GM12878 (cell line): ENCODE measurements at regions not wholly inside any gene's neighbourhood (a gene's known extent, or its start where the extent isn't known, plus 50 kb on each side); places are given as distances from the start of the nearest gene placed in this dataset.

ENCODE experiments used
- ATAC-seq: fragments of 200-7000 bp; cut with Tn5 transposase; 3 replicates; pipeline ENCODE4 v1.9.1; 2020; ENCODE audit warnings: mild to moderate bottlenecking, moderate library complexity
- BruUV-seq: library from RNA; stranded (reverse); fragments of 400-500 nt; replicated peaks from 2 replicates; lab custom pipeline; 2021; lab: Mats Ljungman, UMichigan
- CTCF ChIA-PET: fragments of 300-600 bp; sonication (Branson Sonifier 250); formaldehyde crosslinking; extraction: SDS; loops from one replicate; lab custom pipeline; 2021; ENCODE audit warnings: inconsistent platforms; lab: Yijun Ruan, JAX
- POLR2A ChIA-PET: fragments of 350-600 bp; formaldehyde crosslinking; extraction: SDS; loops from one replicate; lab custom pipeline; 2021; ENCODE audit warnings: inconsistent platforms; lab: Charles Lee
- RAD21 ChIA-PET: fragments of 300-600 bp; sonication (Branson Sonifier 250); formaldehyde crosslinking; loops from one replicate; lab custom pipeline; 2023; ENCODE audit warnings: antibody characterized with exemption; ENCODE audit not compliant: unreplicated experiment; lab: Charles Lee
- SMC1A ChIA-PET: fragments of 300-600 bp; sonication (Branson Sonifier 250); formaldehyde crosslinking; loops from one replicate; lab custom pipeline; 2023; ENCODE audit not compliant: unreplicated experiment, uncharacterized antibody; lab: Charles Lee
- DNase-seq: peaks from one replicate; pipeline ENCODE4 v3.0.0-alpha.2; 2011; ENCODE audit warnings: low read depth, low spot score
- FAIRE-seq: peaks from 3 replicates; lab custom pipeline; 2011; peaks lifted over from hg19 to GRCh38; lab: Jason Lieb, UNC
- H2AFZ ChIP-seq: 2 replicates; pipeline ENCODE4 v1.6.0; 2011; ENCODE audit warnings: low read depth, low read length, control low read depth; ENCODE audit not compliant: control insufficient read depth
- H3K27ac ChIP-seq: 2 replicates; pipeline ENCODE4 v1.5.1; 2011; ENCODE audit warnings: control low read depth; ENCODE audit not compliant: control insufficient read depth, insufficient read depth
- H3K27me3 ChIP-seq, 2 experiments: replicated peaks in 1 of 2; 2 replicates each; pipeline versions ENCODE4 v1.6.0 to v1.6.1; 2011; ENCODE audit warnings: low read length in 1 of 2; ENCODE audit not compliant: control insufficient read depth in 2 of 2, insufficient read depth in 2 of 2
- H3K36me3 ChIP-seq, 2 experiments: 2 replicates each; pipeline ENCODE4 v1.5.1; 2011; ENCODE audit warnings: low read length in 1 of 2; ENCODE audit not compliant: control insufficient read depth in 2 of 2, insufficient read depth in 2 of 2
- H3K4me1 ChIP-seq: 2 replicates; pipeline ENCODE4 v1.6.1; 2011; ENCODE audit warnings: mild to moderate bottlenecking, low read length, moderate library complexity, mixed read lengths; ENCODE audit not compliant: control insufficient read depth, insufficient read depth
- H3K4me2 ChIP-seq: 2 replicates; pipeline ENCODE4 v1.6.0; 2011; ENCODE audit warnings: control low read depth; ENCODE audit not compliant: control insufficient read depth, insufficient read depth
- H3K4me3 ChIP-seq: fragments of 200-600 bp; sonication (generic); 2 replicates; pipeline ENCODE4 v1.5.1; 2016
- H3K79me2 ChIP-seq: 2 replicates; pipeline ENCODE4 v1.6.0; 2011; ENCODE audit warnings: low read length; ENCODE audit not compliant: control insufficient read depth, insufficient read depth
- H3K9ac ChIP-seq: 2 replicates; pipeline ENCODE4 v1.8.0; 2011; ENCODE audit warnings: low read length, control low read depth, mixed read lengths; ENCODE audit not compliant: control insufficient read depth, insufficient read depth
- H3K9me3 ChIP-seq: replicated peaks from 3 replicates; pipeline ENCODE4 v1.5.1; 2011; ENCODE audit warnings: mild to moderate bottlenecking, low read length; ENCODE audit not compliant: control insufficient read depth, insufficient read depth
- H4K20me1 ChIP-seq: 2 replicates; pipeline ENCODE4 v1.6.0; 2011; ENCODE audit not compliant: control insufficient read depth, insufficient read depth
- ATF2 ChIP-seq: IDR thresholded peaks from 2 replicates; pipeline ENCODE4 v1.6.1; 2012; ENCODE audit warnings: low read length, inconsistent platforms
- CBFB ChIP-seq: IDR thresholded peaks from 2 replicates; pipeline ENCODE4 v1.6.1; 2016; ENCODE audit warnings: antibody characterized with exemption, low read depth
- EED ChIP-seq: sonication (generic); IDR thresholded peaks from 2 replicates; pipeline ENCODE4 v1.6.1; 2016; ENCODE audit warnings: antibody characterized with exemption, low read depth
- HDGF ChIP-seq: fragments of 450-650 bp; IDR thresholded peaks from 2 replicates; pipeline ENCODE4 v1.6.1; 2016; ENCODE audit warnings: antibody characterized with exemption
- MEF2A ChIP-seq: IDR thresholded peaks from 2 replicates; pipeline ENCODE4 v1.6.1; 2011; ENCODE audit warnings: low read depth, mild to moderate bottlenecking, low read length, moderate library complexity; ENCODE audit not compliant: insufficient read depth
- NFXL1 ChIP-seq: fragments of 450-650 bp; IDR thresholded peaks from 2 replicates; pipeline ENCODE4 v1.6.1; 2017; ENCODE audit warnings: antibody characterized with exemption, mild to moderate bottlenecking, borderline replicate concordance
- NFYA ChIP-seq: IDR thresholded peaks from 2 replicates; pipeline ENCODE4 v1.6.1; 2011; ENCODE audit warnings: low read depth, mild to moderate bottlenecking, low read length, improper control_type of control experiment, borderline replicate concordance
- NR2C1 ChIP-seq: fragments of 450-650 bp; IDR thresholded peaks from 2 replicates; pipeline ENCODE4 v1.6.1; 2017; ENCODE audit warnings: antibody characterized with exemption, mild to moderate bottlenecking, moderate library complexity
- PKNOX1 ChIP-seq: fragments of 450-650 bp; IDR thresholded peaks from 2 replicates; pipeline ENCODE4 v1.6.1; 2016; ENCODE audit warnings: mild to moderate bottlenecking
- SMARCA5 ChIP-seq: fragments of 450-650 bp; IDR thresholded peaks from 2 replicates; pipeline ENCODE4 v1.6.1; 2017; ENCODE audit warnings: mild to moderate bottlenecking
- SMC3 ChIP-seq: IDR thresholded peaks from 2 replicates; pipeline ENCODE4 v1.6.1; 2011; ENCODE audit warnings: low read length, improper control_type of control experiment, borderline replicate concordance
- SRF ChIP-seq, 2 experiments: IDR thresholded peaks; 2 replicates each; pipeline ENCODE4 v1.6.1; 2011; ENCODE audit warnings: low read depth in 2 of 2, low read length in 2 of 2, mild to moderate bottlenecking in 1 of 2, moderate library complexity in 1 of 2
- SUZ12 ChIP-seq: fragments of 200-600 bp; sonication (generic); IDR thresholded peaks from one replicate; pipeline ENCODE4 v1.6.1; 2018; ENCODE audit warnings: antibody characterized with exemption, mild to moderate bottlenecking; ENCODE audit not compliant: unreplicated experiment
- TBL1XR1 ChIP-seq: IDR thresholded peaks from 2 replicates; pipeline ENCODE4 v1.6.1; 2012; ENCODE audit warnings: low read depth, low read length, improper control_type of control experiment
- ZNF207 ChIP-seq: fragments of 450-650 bp; IDR thresholded peaks from 2 replicates; pipeline ENCODE4 v1.6.1; 2014; ENCODE audit warnings: antibody characterized with exemption, mild to moderate bottlenecking, borderline replicate concordance
- WGBS: methylation state at CpG from one replicate; pipeline ENCODE4 v1.1.6; 2016; ENCODE audit warnings: low lambda C conversion rate; ENCODE audit not compliant: insufficient replicate concordance, insufficient coverage; ENCODE audit errors: missing lambda C conversion rate; 5-methylcytosine and 5-hydroxymethylcytosine counted together
- in situ Hi-C: fragments of 300-500 bp; cut with MboI; formaldehyde crosslinking; loops from 9 replicates; pipeline ENCODE4 v1.14.3; 2018; ENCODE audit warnings: mixed read lengths
- intact Hi-C: fragments of 100-400 bp; cut with micrococcal nuclease; formaldehyde crosslinking; loops from one replicate; pipeline ENCODE4 v1.14.2; 2022; ENCODE audit not compliant: unreplicated experiment

DNA sequence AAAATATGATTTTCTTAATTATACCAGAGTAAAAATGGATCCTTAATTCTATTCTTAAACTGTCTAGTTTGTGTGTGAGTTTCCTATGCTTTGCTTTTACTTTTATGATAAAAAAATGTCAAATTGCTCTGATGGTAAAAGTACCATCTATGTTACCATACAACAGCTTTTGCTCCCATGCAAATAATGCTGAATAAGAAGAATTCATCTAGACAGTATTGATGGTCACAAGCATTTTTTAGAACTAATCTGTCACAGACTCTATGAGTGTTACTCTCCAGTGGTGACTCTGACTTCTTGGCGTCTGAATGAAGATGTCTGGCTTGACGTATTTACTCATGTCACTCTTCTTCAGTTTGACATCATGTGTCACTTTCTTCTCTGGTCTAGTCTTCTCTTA, 608.1 kb upstream of the RORB start:
- WGBS, result 97% methylated on average over 2 of the region's 2 CpGs

More for the DNA sequence above, 608.1 kb upstream of the RORB start:
- CTCF ChIA-PET, result no interaction called here
- Histone ChIP-seq H3K4me2 (no peak overlapping the region), H4K20me1 (no peaks in the 10 kb centered on the region), H3K36me3 (no peaks in the 10 kb centered on the region), H3K9me3 (no peaks in the 10 kb centered on the region), H3K4me1 (no peaks in the 10 kb centered on the region), H3K4me3 (no peak overlapping the region), H3K27ac (no peak overlapping the region), H3K27me3 (no peaks in the 10 kb centered on the region), H3K79me2 (no peaks in the 10 kb centered on the region), H3K9ac (no peak overlapping the region), H2AFZ (no peak overlapping the region)
- RAD21 ChIA-PET, result no interaction called here
- DNase-seq (no peak), FAIRE-seq (no peak), ATAC-seq (no peak)
- POLR2A ChIA-PET, result no interaction called here
- SMC1A ChIA-PET, result no interaction called here
- no peak for TF ChIP-seq CBFB
- TF ChIP-seq ATF2, result no peak
- TF ChIP-seq SRF (IDR thresholded peaks at IDR 0.05; ENCODE audit: low read depth in 2 of 2, low read length in 2 of 2), result no peak
- TF ChIP-seq SMC3, result no peak
- no peak for TF ChIP-seq TBL1XR1
- TF ChIP-seq HDGF, result no peak
- TF ChIP-seq PKNOX1, result no peak
- no peak for TF ChIP-seq SUZ12
- no peak for TF ChIP-seq MEF2A
- TF ChIP-seq NR2C1, result no peak
- TF ChIP-seq EED, result no peak
- no peak for TF ChIP-seq NFYA
- TF ChIP-seq NFXL1, result no peak
- no peak for TF ChIP-seq SMARCA5
- no peak for TF ChIP-seq ZNF207
- no TSS peak for BruUV-seq
- in situ Hi-C loops (no loop called here), intact Hi-C loops (no loop called here)
